SK-N-SH treated with all-trans-retinoic acid at 6 μM for 48 hours (cell line): ENCODE measurements at regions not wholly inside any gene's neighbourhood (a gene's known extent, or its start where the extent isn't known, plus 50 kb on each side); places are given as distances from the start of the nearest gene placed in this dataset.

Experiments used
- ATAC-seq: fragments of 200-7000 bp; cut with Tn5 transposase; 3 replicates; pipeline ENCODE4 v1.9.1; 2020; ENCODE audit warnings: mild to moderate bottlenecking, moderate library complexity
- ARNTL ChIP-seq: fragments of 450-650 bp; formaldehyde crosslinking; IDR thresholded peaks from 2 replicates; pipeline ENCODE4 v1.5.0; 2020; ENCODE audit warnings: low read depth, mild to moderate bottlenecking, moderate library complexity, borderline replicate concordance
- BACH2 ChIP-seq: fragments of 250-450 bp; sonication (Bioruptor Pico); IDR thresholded peaks from 2 replicates; pipeline ENCODE4 v1.9.0; 2021; ENCODE audit warnings: mild to moderate bottlenecking, borderline replicate concordance
- CREB5 ChIP-seq: fragments of 250-450 bp; sonication (Bioruptor Pico); IDR thresholded peaks from 2 replicates; pipeline ENCODE4 v1.5.1; 2020; ENCODE audit warnings: low read depth, mild to moderate bottlenecking, moderate library complexity
- CSDC2 ChIP-seq: fragments of 250-450 bp; sonication (Bioruptor Pico); IDR thresholded peaks from 2 replicates; pipeline ENCODE4 v1.5.0; 2020; ENCODE audit warnings: mild to moderate bottlenecking, moderate library complexity
- CSRNP3 ChIP-seq: fragments of 250-450 bp; sonication (Bioruptor Pico); IDR thresholded peaks from 2 replicates; pipeline ENCODE4 v1.5.1; 2021; ENCODE audit warnings: mild to moderate bottlenecking, moderate library complexity
- ESRRG ChIP-seq: fragments of 250-450 bp; sonication (Bioruptor Pico); IDR thresholded peaks from 2 replicates; pipeline ENCODE4 v1.6.1; 2021; ENCODE audit warnings: mild to moderate bottlenecking
- GLIS3 ChIP-seq: fragments of 250-450 bp; sonication (Bioruptor Pico); IDR thresholded peaks from 2 replicates; pipeline ENCODE4 v1.5.0; 2020; ENCODE audit warnings: mild to moderate bottlenecking, moderate library complexity
- ISL1 ChIP-seq: fragments of 250-450 bp; sonication (Bioruptor Pico); IDR thresholded peaks from 2 replicates; pipeline ENCODE4 v2.1.2; 2022; ENCODE audit warnings: mild to moderate bottlenecking, moderate library complexity
- OSR1 ChIP-seq: fragments of 250-450 bp; sonication (Bioruptor Pico); IDR thresholded peaks from 2 replicates; pipeline ENCODE4 v1.8.0; 2022; ENCODE audit warnings: moderate library complexity, mild to moderate bottlenecking, inconsistent platforms
- PATZ1 ChIP-seq: fragments of 250-450 bp; sonication (Bioruptor Pico); IDR thresholded peaks from 2 replicates; pipeline ENCODE4 v1.8.0; 2020; ENCODE audit warnings: mild to moderate bottlenecking, moderate library complexity, borderline replicate concordance
- POU6F1 ChIP-seq: fragments of 250-450 bp; sonication (Bioruptor Pico); IDR thresholded peaks from 2 replicates; pipeline ENCODE4 v1.8.0; 2021; ENCODE audit warnings: low read depth, mild to moderate bottlenecking, moderate library complexity, borderline replicate concordance
- PPARA ChIP-seq: fragments of 250-450 bp; sonication (Bioruptor Pico); IDR thresholded peaks from 2 replicates; pipeline ENCODE4 v1.5.0; 2020; ENCODE audit warnings: mild to moderate bottlenecking, borderline replicate concordance
- RARB ChIP-seq: fragments of 250-450 bp; sonication (Bioruptor Pico); IDR thresholded peaks from 2 replicates; pipeline ENCODE4 v1.8.0; 2021; ENCODE audit warnings: mild to moderate bottlenecking, moderate library complexity
- SNAI2 ChIP-seq: fragments of 250-450 bp; sonication (Bioruptor Pico); IDR thresholded peaks from 2 replicates; pipeline ENCODE4 v1.5.0; 2020; ENCODE audit warnings: mild to moderate bottlenecking, moderate library complexity
- TCF4 ChIP-seq: fragments of 250-450 bp; sonication (Bioruptor Pico); IDR thresholded peaks from 2 replicates; pipeline ENCODE4 v1.8.0; 2021; ENCODE audit warnings: mild to moderate bottlenecking, moderate library complexity, borderline replicate concordance
- TOX ChIP-seq: fragments of 250-450 bp; sonication (Bioruptor Pico); IDR thresholded peaks from 2 replicates; pipeline ENCODE4 v1.8.0; 2021; ENCODE audit warnings: mild to moderate bottlenecking, moderate library complexity, borderline replicate concordance
- TSHZ2 ChIP-seq: fragments of 250-450 bp; sonication (Bioruptor Pico); IDR thresholded peaks from 2 replicates; pipeline ENCODE4 v1.5.0; 2020; ENCODE audit warnings: mild to moderate bottlenecking, moderate library complexity
- ZC3H10 ChIP-seq: fragments of 250-450 bp; sonication (Bioruptor Pico); IDR thresholded peaks from 2 replicates; pipeline ENCODE4 v1.5.1; 2021; ENCODE audit warnings: mild to moderate bottlenecking, moderate library complexity
- ZFP3 ChIP-seq: fragments of 250-450 bp; sonication (Bioruptor Pico); IDR thresholded peaks from 2 replicates; pipeline ENCODE4 v1.5.0; 2020; ENCODE audit warnings: mild to moderate bottlenecking, moderate library complexity
- ZFP30 ChIP-seq: fragments of 450-650 bp; formaldehyde crosslinking; IDR thresholded peaks from 2 replicates; pipeline ENCODE4 v1.5.0; 2022; ENCODE audit warnings: mild to moderate bottlenecking, moderate library complexity
- ZNF565 ChIP-seq: fragments of 450-650 bp; formaldehyde crosslinking; conservative IDR thresholded peaks from 2 replicates; pipeline ENCODE4 v1.5.0; 2020; ENCODE audit warnings: low read depth, mild to moderate bottlenecking, moderate library complexity
- ZNF70 ChIP-seq: fragments of 450-650 bp; formaldehyde crosslinking; IDR thresholded peaks from 2 replicates; pipeline ENCODE4 v1.5.0; 2020; ENCODE audit warnings: mild to moderate bottlenecking, moderate library complexity
- ZNF8 ChIP-seq: fragments of 450-650 bp; formaldehyde crosslinking; IDR thresholded peaks from 2 replicates; pipeline ENCODE4 v1.5.0; 2020; ENCODE audit warnings: mild to moderate bottlenecking, moderate library complexity

- TF ChIP-seq PPARA (CRISPR knock-in tag) (no peak), ZNF565 (CRISPR knock-in tag) (no peak), CREB5 (no peak), ZNF70 (CRISPR knock-in tag) (no peak), ESRRG (CRISPR knock-in tag) (no peak), ARNTL (no peak), TCF4 (no peak), CSDC2 (no peak), OSR1 (no peak), SNAI2 (CRISPR knock-in tag) (no peak), POU6F1 (CRISPR knock-in tag) (no peak)
- TF ChIP-seq, all 23 proteins: peak for 0
- ATAC-seq: no peak
Measured at GRCh38 chr7:155971180-155971770, 159.0 kb upstream of the SHH start.

- TF ChIP-seq ZNF565 (CRISPR knock-in tag) (no peak), CSRNP3 (no peak), TOX (CRISPR knock-in tag) (no peak), RARB (CRISPR knock-in tag) (no peak), ZNF8 (no peak), OSR1 (no peak), GLIS3 (CRISPR knock-in tag) (no peak), CSDC2 (no peak), BACH2 (CRISPR knock-in tag) (no peak), ZFP3 (no peak), TCF4 (no peak), ZC3H10 (CRISPR knock-in tag) (no peak), SNAI2 (CRISPR knock-in tag) (no peak), TSHZ2 (CRISPR knock-in tag) (no peak), PATZ1 (CRISPR knock-in tag) (no peak), ARNTL (no peak), ZNF70 (CRISPR knock-in tag) (no peak)
- TF ChIP-seq, all 23 proteins: peak for 0
- ATAC-seq: no peak
Measured at GRCh38 chr7:155969192-155969929, 157.1 kb upstream of the SHH start.

- no peak for ATAC-seq
- TF ChIP-seq TSHZ2 (CRISPR knock-in tag) (no peak), ISL1 (no peak), RARB (CRISPR knock-in tag) (no peak), ZC3H10 (CRISPR knock-in tag) (no peak), SNAI2 (CRISPR knock-in tag) (no peak), ZFP30 (no peak), ESRRG (CRISPR knock-in tag) (no peak), ZNF8 (no peak), OSR1 (no peak), CSDC2 (no peak), PATZ1 (CRISPR knock-in tag) (no peak), ZFP3 (no peak)
Measured at GRCh38 chr7:155965010-155965409, 152.7 kb upstream of the SHH start.
